COLO668 (cell line): ENCODE measurements at regions not wholly inside any gene's neighbourhood (a gene's known extent, or its start where the extent isn't known, plus 50 kb on each side); places are given as distances from the start of the nearest gene placed in this dataset.
A peak's percentile ranks its signal among the peaks of the same experiment; 100 is the strongest.

Experiments
- DNase-seq: peaks from one replicate; lab custom pipeline; 2025; ENCODE audit not compliant: unreplicated experiment; lab: John Stamatoyannopoulos, UW

GRCh38 chr20:12638633-12639312 is 370.0 kb upstream of the SPTLC3 start:
- no peak for DNase-seq

GRCh38 chr20:12640251-12640650 is 368.5 kb upstream of the SPTLC3 start:
- no peak for DNase-seq

GRCh38 chr20:12641619-12642018 is 367.2 kb upstream of the SPTLC3 start:
- DNase-seq = no peak

GRCh38 chr20:12644461-12644860 is 364.3 kb upstream of the SPTLC3 start:
- no peak for DNase-seq

GRCh38 chr20:12649234-12649633 is 359.5 kb upstream of the SPTLC3 start:
- no peak for DNase-seq

- no peak for DNase-seq
These were observed 355.1 kb upstream of the SPTLC3 start for GRCh38 chr20:12653642-12654041.

GRCh38 chr20:12659942-12660341 is 348.8 kb upstream of the SPTLC3 start:
- DNase-seq = no peak

GRCh38 chr20:12660918-12661317 is 347.9 kb upstream of the SPTLC3 start:
- no peak for DNase-seq

GRCh38 chr20:12670301-12670700 is 338.5 kb upstream of the SPTLC3 start:
- DNase-seq = no peak

GRCh38 chr20:12673352-12673751 is 335.4 kb upstream of the SPTLC3 start:
- DNase-seq = no peak

- no peak for DNase-seq
These were observed 330.8 kb upstream of the SPTLC3 start for GRCh38 chr20:12677925-12678324.

GRCh38 chr20:12679447-12679846 is 329.3 kb upstream of the SPTLC3 start:
- no peak for DNase-seq

GRCh38 chr20:12682613-12683012 is 326.2 kb upstream of the SPTLC3 start:
- DNase-seq = no peak

GRCh38 chr20:12687476-12687875 is 321.3 kb upstream of the SPTLC3 start:
- no peak for DNase-seq

GRCh38 chr20:12695937-12696336 is 312.8 kb upstream of the SPTLC3 start:
- no peak for DNase-seq

- DNase-seq = no peak
These were observed 310.0 kb upstream of the SPTLC3 start for GRCh38 chr20:12698817-12699216.

- DNase-seq = peak; percentile 46
These were observed 309.2 kb upstream of the SPTLC3 start for GRCh38 chr20:12699374-12700228.

GRCh38 chr20:12700701-12701100 is 308.1 kb upstream of the SPTLC3 start:
- DNase-seq = no peak

- DNase-seq = no peak
These were observed 306.5 kb upstream of the SPTLC3 start for GRCh38 chr20:12702312-12702711.

- no peak for DNase-seq
These were observed 293.4 kb upstream of the SPTLC3 start for GRCh38 chr20:12715371-12715770.

- DNase-seq = no peak
These were observed 292.6 kb upstream of the SPTLC3 start for GRCh38 chr20:12715991-12716680.

- DNase-seq = no peak
These were observed 291.7 kb upstream of the SPTLC3 start for GRCh38 chr20:12717061-12717460.
